Adipocyte (in vitro differentiated cells): ENCODE measurements at regions not wholly inside any gene's neighbourhood (a gene's known extent, or its start where the extent isn't known, plus 50 kb on each side); places are given as distances from the start of the nearest gene placed in this dataset.

ENCODE experiments used
- DNase-seq: peaks from one replicate; pipeline ENCODE4 v3.0.0-alpha.2; 2015; ENCODE audit warnings: low read depth
- H3K27me3 ChIP-seq: replicated peaks from 2 replicates; pipeline ENCODE4 v1.7.0; 2013; ENCODE audit warnings: mild to moderate bottlenecking, low read length, moderate library complexity; ENCODE audit not compliant: control insufficient read depth, insufficient read depth
- H3K36me3 ChIP-seq: 2 replicates; pipeline ENCODE4 v1.7.0; 2013; ENCODE audit warnings: low read length, mild to moderate bottlenecking, moderate library complexity; ENCODE audit not compliant: control insufficient read depth, insufficient read depth, severe bottlenecking
- H3K4me1 ChIP-seq: 2 replicates; pipeline ENCODE4 v1.7.0; 2013; ENCODE audit warnings: mild to moderate bottlenecking, low read length, moderate library complexity; ENCODE audit not compliant: control insufficient read depth, insufficient read depth
- H3K4me3 ChIP-seq: 2 replicates; pipeline ENCODE4 v1.7.0; 2013; ENCODE audit warnings: mild to moderate bottlenecking, low read length, moderate library complexity
- H3K9ac ChIP-seq: 2 replicates; pipeline ENCODE4 v1.7.0; 2013; ENCODE audit warnings: mild to moderate bottlenecking, low read length, moderate library complexity
- H3K9me3 ChIP-seq: 2 replicates; pipeline ENCODE4 v1.7.0; 2013; ENCODE audit warnings: mild to moderate bottlenecking, low read length, moderate library complexity; ENCODE audit not compliant: control insufficient read depth

DNA sequence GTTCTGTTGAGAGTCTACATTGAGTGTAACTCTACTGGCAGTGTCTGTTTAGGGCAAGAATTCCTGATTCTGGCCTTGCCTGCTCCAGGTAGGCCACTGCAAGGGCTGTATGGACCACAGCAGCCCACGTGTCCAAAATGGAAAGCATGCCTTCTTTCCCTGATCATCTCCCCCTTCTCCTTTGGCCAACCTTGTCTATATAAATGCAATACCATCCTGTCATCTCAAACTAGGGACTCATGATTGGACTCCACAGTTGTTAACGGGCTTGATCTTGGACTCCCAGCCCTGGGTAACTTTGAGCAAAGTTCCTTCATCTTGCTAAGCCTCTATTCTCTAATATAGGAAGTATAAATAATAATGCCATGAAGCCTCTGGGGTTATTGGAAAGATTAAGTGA is 533.6 kb downstream of the BNC2 start:
- no peaks in the 10 kb centered on the region for H3K36me3 ChIP-seq
- H3K4me3 ChIP-seq = peak overlapping the region; percentile 39

DNA sequence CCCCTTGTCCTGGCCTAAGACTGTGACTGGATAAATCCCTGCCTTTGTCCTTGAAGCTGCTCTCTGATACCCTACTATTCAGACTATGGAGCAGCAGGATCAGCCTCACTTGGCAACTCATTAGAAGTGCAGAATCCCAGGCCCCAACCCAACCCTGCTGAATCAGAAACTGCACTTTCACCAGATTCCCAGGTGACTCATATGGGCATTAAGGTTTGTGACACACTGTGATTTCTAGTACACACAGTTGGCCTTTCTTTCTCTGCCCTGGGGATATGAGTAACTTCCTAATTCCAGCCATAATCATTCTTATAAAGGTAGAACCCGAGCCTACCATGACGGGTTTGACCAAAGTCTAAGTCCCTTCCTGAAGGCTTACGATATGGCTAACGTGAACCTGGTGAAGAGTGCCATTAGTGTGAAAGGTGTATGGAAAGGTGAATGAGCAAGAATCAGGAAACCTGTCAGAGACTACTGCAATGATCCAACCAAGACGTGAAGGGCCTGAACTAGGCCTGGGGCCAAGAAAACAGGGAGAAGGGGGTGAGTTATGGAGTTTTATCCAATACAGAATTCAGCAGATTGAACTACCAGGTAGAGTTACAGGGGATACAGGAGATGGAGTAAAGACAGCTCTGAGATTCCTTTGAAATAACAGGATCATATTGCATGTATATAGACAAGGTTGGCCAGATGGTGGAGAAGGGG is 533.0 kb downstream of the BNC2 start:
- Histone ChIP-seq H3K4me1 (peaks cover 43% of the 10 kb centered on the region), H3K9ac (peak overlapping the region; percentile 62), H3K4me3 (peak overlapping the region; percentile 39), H3K36me3 (no peaks in the 10 kb centered on the region), H3K27me3 (no peaks in the 10 kb centered on the region), H3K9me3 (no peaks in the 10 kb centered on the region)
- DNase-seq = peak; percentile 66

More for the DNA sequence above, 533.6 kb downstream of the BNC2 start:
- H3K9ac ChIP-seq = peak overlapping the region; percentile 62
- H3K27me3 ChIP-seq = no peaks in the 10 kb centered on the region
- no peaks in the 10 kb centered on the region for H3K9me3 ChIP-seq
- DNase-seq = no peak
- H3K4me1 ChIP-seq = peaks cover 36% of the 10 kb centered on the region

- no peaks in the 10 kb centered on the region for H3K36me3 ChIP-seq
- H3K27me3 ChIP-seq = no peaks in the 10 kb centered on the region
- no peak overlapping the region for H3K4me3 ChIP-seq
- H3K9ac ChIP-seq = peak overlapping the region; percentile 32
- peak; percentile 62 for DNase-seq
- H3K4me1 ChIP-seq = peaks cover 57% of the 10 kb centered on the region
- no peaks in the 10 kb centered on the region for H3K9me3 ChIP-seq
These were observed 529.3 kb downstream of the BNC2 start for GRCh38 chr9:16341177-16341576.

DNA sequence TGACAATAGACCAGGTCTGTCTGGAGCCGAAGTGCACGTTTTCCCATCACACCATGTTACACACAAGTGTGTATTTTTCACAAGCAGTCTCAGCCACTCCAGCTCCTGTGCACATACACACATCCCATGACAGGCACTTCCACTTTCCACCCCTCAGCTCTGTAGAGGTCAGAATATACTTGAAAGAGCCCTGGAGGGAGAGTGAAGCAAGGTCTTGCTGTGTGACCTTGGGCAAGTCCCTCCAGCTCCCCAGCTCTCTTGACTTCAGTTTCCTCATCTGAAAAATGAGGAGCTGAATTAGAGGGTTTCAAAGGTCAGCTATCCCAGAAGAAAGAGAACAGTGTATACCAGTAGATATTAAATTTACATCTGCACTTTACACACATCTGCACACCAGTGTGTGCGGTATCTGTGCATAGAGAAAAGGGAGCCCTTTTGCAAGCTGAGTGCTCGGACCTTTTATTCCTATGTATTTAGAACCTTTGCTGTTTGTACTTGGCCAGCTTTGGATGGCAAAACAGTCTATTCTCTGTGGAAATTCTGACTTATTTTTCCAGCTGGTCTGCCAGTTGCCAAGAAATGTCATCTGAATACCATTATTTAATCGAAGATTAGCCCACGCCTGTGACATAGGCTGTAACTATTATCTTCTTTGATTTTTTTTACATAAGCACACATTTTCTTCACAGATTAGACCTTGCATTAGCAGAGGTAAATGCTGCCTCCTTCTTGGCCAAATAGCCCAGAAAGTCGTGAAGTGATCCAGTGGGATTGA is 528.0 kb downstream of the BNC2 start:
- Histone ChIP-seq H3K27me3 (no peaks in the 10 kb centered on the region), H3K9me3 (no peaks in the 10 kb centered on the region), H3K36me3 (no peaks in the 10 kb centered on the region), H3K4me3 (no peak overlapping the region), H3K9ac (no peak overlapping the region), H3K4me1 (peaks cover 45% of the 10 kb centered on the region)
- no peak for DNase-seq

DNA sequence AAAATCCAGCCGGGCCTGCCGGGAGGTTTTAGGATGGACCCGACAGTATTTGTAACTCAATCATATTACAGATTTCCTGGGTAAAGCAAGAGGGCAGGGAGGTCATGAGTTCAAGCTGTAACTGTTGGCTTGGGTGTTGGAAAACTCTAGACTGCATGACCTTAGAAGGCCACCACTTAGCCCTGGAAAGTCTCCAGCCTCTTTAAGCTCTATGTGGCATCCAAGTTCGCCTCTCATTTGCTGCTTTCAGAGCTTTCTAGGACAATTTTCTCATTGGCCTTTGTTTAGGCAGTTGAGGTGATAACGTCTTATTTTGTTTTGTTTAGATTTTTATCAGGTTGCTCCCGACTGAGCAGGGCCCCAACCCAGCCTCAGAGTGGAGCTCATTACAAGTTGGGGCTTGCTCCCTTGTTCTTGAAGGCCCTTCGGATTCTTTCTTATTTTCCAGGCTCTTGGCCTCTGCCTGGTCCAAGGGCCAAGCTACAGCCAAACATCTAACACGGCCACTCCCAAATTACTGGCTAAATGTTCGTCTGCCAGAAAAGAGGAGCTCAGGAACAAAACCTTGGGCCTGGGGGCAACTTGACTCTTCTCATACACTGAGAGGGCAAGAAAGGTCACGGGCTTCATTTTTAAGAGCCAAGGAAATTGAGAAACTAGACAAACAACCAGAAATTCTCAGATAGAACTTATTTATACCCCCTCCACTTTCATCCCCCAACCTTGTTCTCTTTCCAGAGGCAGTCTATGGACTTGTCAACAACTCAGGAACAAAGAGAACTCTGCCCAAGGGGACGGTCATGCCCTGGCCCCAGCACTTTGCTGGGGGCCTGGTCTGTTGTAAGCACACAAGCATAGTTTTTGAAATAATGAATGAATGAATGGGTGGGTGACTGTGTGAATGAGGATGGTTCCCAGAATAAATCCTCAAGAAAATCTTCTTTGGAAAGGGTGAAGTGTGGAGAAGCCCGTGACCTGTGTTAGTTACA is 526.9 kb downstream of the BNC2 start:
- no peaks in the 10 kb centered on the region for H3K9me3 ChIP-seq
- H3K9ac ChIP-seq = peak overlapping the region; percentile 9
- peaks cover 40% of the 10 kb centered on the region for H3K4me1 ChIP-seq
- H3K4me3 ChIP-seq = no peak overlapping the region
- no peak for DNase-seq
- H3K36me3 ChIP-seq = no peaks in the 10 kb centered on the region
- no peaks in the 10 kb centered on the region for H3K27me3 ChIP-seq

DNA sequence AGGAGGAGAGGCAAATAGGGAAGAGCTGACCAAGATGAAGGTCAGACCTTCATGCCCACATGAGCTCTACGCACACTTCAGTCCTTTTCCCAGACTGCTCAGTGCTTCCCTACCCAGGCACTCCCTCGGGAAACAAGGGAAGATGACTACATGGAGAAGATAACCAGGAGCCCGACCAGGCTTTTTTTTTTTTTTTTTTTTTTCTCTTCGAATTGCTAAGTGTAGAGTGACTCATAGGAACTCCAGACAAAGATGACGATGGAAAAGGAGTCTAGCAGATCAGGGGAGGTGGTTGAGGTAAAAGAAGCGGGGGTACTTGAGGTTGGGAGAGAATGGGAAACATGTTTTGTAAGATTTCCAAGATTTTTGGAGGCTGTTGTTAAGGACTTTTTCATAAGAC is 526.1 kb downstream of the BNC2 start:
- no peaks in the 10 kb centered on the region for H3K27me3 ChIP-seq
- no peaks in the 10 kb centered on the region for H3K9me3 ChIP-seq
- peak overlapping the region; percentile 8 for H3K9ac ChIP-seq
- DNase-seq = peak; percentile 75
- H3K4me3 ChIP-seq = no peak overlapping the region
- H3K36me3 ChIP-seq = no peaks in the 10 kb centered on the region
- H3K4me1 ChIP-seq = peaks cover 43% of the 10 kb centered on the region

- Histone ChIP-seq H3K4me1 (peaks cover 43% of the 10 kb centered on the region), H3K9ac (no peak overlapping the region), H3K9me3 (no peaks in the 10 kb centered on the region), H3K27me3 (no peaks in the 10 kb centered on the region), H3K36me3 (no peaks in the 10 kb centered on the region), H3K4me3 (no peak overlapping the region)
- no peak for DNase-seq
These were observed 524.6 kb downstream of the BNC2 start for GRCh38 chr9:16345902-16346301.

GRCh38 chr9:16347886-16348285 is 522.6 kb downstream of the BNC2 start:
- no peak overlapping the region for H3K9ac ChIP-seq
- DNase-seq = no peak
- no peaks in the 10 kb centered on the region for H3K27me3 ChIP-seq
- no peaks in the 10 kb centered on the region for H3K36me3 ChIP-seq
- H3K9me3 ChIP-seq = no peaks in the 10 kb centered on the region
- no peak overlapping the region for H3K4me3 ChIP-seq
- peaks cover 29% of the 10 kb centered on the region for H3K4me1 ChIP-seq

GRCh38 chr9:16348531-16348930 is 521.9 kb downstream of the BNC2 start:
- no peaks in the 10 kb centered on the region for H3K9me3 ChIP-seq
- no peak for DNase-seq
- H3K4me3 ChIP-seq = no peak overlapping the region
- H3K27me3 ChIP-seq = no peaks in the 10 kb centered on the region
- no peaks in the 10 kb centered on the region for H3K36me3 ChIP-seq
- no peak overlapping the region for H3K9ac ChIP-seq
- peaks cover 23% of the 10 kb centered on the region for H3K4me1 ChIP-seq

- H3K4me3 ChIP-seq = no peak overlapping the region
- no peak overlapping the region for H3K9ac ChIP-seq
- H3K27me3 ChIP-seq = no peaks in the 10 kb centered on the region
- no peaks in the 10 kb centered on the region for H3K36me3 ChIP-seq
- peaks cover 11% of the 10 kb centered on the region for H3K4me1 ChIP-seq
- DNase-seq = no peak
- H3K9me3 ChIP-seq = no peaks in the 10 kb centered on the region
These were observed 518.2 kb downstream of the BNC2 start for GRCh38 chr9:16352251-16352650.
